ENCODE measurements at regions not wholly inside any gene's neighbourhood (a gene's known extent, or its start where the extent isn't known, plus 50 kb on each side); places are given as distances from the start of the nearest gene placed in this dataset.
"Not testable (repeated sequence)": the region's sequence is repeated elsewhere in the genome, so short reads cannot be mapped to it uniquely, and the experiment has no call there.

DNA sequence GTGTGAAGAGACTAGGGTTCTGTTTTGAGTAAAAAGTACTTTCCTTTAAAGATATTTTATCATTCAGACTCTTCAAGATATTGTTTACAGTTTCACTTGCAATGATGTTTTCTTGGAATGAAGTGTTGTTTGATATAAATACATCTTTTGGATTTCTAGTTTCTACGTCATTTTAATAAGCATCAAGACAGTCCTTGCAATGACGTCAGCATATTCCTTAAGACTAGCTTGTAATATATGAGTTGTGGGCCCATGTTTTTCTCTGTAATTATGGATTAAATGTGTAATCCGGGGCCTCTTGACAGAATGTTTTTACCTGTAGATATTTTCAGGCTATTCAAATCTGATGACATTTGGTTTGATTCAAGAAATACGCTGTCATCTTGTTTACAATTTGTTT lies 66.1 kb downstream of the RBMX2 start:
- no peaks in the 10 kb centered on the region for H3K4me1 ChIP-seq (ENCODE audit: control insufficient read depth in 2 of 2, insufficient read depth in 2 of 2, low read length in 2 of 2)
- no peak for DNase-seq (ENCODE audit: low read depth in 6 of 9, low spot score in 9 of 9)

DNA sequence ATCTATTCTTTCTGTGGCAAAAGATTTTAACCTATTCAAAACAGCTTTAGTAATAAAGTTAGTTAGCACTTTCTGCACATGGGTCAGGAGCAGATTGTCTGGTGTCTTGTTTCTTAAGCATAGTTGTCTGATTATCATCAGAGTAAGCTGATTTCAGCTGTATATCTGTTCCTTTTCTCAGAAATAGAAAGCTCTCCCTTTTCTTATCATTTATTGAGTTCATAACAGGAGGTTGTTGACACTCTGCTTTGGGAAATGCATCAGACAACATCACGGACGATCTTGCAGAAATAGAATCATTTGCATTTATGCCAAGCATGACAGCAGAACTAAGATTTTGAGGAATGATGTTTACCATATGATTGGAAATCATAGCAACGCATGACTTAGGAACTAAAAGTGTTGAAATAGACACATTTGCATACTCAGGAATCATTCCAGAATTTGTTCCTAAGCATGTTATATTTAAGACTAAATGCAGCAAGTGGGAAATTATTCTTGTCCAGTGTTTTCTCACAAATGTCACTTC lies 66.7 kb downstream of the RBMX2 start:
- Histone ChIP-seq H3K27me3 (ENCODE audit: control insufficient read depth in 2 of 2, insufficient read depth in 1 of 2, low read length in 1 of 2) (no peaks in the 10 kb centered on the region), H3K27ac (ENCODE audit: low read depth in 1 of 2, low read length in 1 of 2) (no peak overlapping the region), H3K36me3 (ENCODE audit: control insufficient read depth in 2 of 2, insufficient read depth in 2 of 2, low read length in 1 of 2) (no peaks in the 10 kb centered on the region), H3K9me3 (ENCODE audit: control insufficient read depth in 2 of 2, insufficient read depth in 1 of 2, low read length in 1 of 2) (no peaks in the 10 kb centered on the region), H3K4me1 (ENCODE audit: control insufficient read depth in 2 of 2, insufficient read depth in 2 of 2, low read length in 2 of 2) (no peaks in the 10 kb centered on the region), H3K4me3 (ENCODE audit: low read length in 2 of 2) (no peak overlapping the region)
- 92% methylated on average over 3 of the region's 3 CpGs for WGBS
- DNase-seq (ENCODE audit: low read depth in 6 of 9, low spot score in 9 of 9): no peak

More for the DNA sequence above, 66.1 kb downstream of the RBMX2 start:
- H3K27ac ChIP-seq (ENCODE audit: low read depth in 1 of 2, low read length in 1 of 2): no peak overlapping the region
- no peaks in the 10 kb centered on the region for H3K9me3 ChIP-seq (ENCODE audit: control insufficient read depth in 2 of 2, insufficient read depth in 1 of 2, low read length in 1 of 2)
- no peak overlapping the region for H3K4me3 ChIP-seq (ENCODE audit: low read length in 2 of 2)
- H3K36me3 ChIP-seq (ENCODE audit: control insufficient read depth in 2 of 2, insufficient read depth in 2 of 2, low read length in 1 of 2): no peaks in the 10 kb centered on the region
- 90% methylated on average over 4 of the region's 4 CpGs for WGBS
- no peaks in the 10 kb centered on the region for H3K27me3 ChIP-seq (ENCODE audit: control insufficient read depth in 2 of 2, insufficient read depth in 1 of 2, low read length in 1 of 2)

DNA sequence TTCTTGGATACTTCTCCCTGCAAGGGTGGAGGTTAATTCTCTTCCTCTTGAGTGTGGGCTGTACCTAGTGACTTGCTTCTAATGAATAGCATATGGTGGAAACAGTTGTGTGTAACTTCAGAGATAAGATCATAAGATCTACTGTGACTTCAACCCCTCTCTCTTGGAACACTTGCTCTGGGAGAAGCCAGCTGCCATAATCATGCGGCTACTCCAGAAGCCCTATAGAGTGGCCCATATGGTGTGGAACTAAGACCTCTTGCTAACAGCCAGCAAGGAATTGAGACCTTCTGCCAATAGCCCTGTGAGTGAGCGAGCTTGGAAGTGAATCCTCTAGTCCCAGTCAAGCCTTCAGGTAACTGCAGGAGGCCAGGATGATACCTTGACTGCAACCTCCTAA lies 81.1 kb downstream of the RBMX2 start:
- no peaks in the 10 kb centered on the region for H3K9me3 ChIP-seq (ENCODE audit: control insufficient read depth in 2 of 2, insufficient read depth in 1 of 2, low read length in 1 of 2)
- 90% methylated on average over 2 of the region's 2 CpGs for WGBS
- DNase-seq (ENCODE audit: low read depth in 6 of 9, low spot score in 9 of 9): no peak
- no peaks in the 10 kb centered on the region for H3K4me1 ChIP-seq (ENCODE audit: control insufficient read depth in 2 of 2, insufficient read depth in 2 of 2, low read length in 2 of 2)
- no peaks in the 10 kb centered on the region for H3K27me3 ChIP-seq (ENCODE audit: control insufficient read depth in 2 of 2, insufficient read depth in 1 of 2, low read length in 1 of 2)
- no peaks in the 10 kb centered on the region for H3K36me3 ChIP-seq (ENCODE audit: control insufficient read depth in 2 of 2, insufficient read depth in 2 of 2, low read length in 1 of 2)
- H3K27ac ChIP-seq (ENCODE audit: low read depth in 1 of 2, low read length in 1 of 2): no peak overlapping the region
- no peak overlapping the region for H3K4me3 ChIP-seq (ENCODE audit: low read length in 2 of 2)

DNA sequence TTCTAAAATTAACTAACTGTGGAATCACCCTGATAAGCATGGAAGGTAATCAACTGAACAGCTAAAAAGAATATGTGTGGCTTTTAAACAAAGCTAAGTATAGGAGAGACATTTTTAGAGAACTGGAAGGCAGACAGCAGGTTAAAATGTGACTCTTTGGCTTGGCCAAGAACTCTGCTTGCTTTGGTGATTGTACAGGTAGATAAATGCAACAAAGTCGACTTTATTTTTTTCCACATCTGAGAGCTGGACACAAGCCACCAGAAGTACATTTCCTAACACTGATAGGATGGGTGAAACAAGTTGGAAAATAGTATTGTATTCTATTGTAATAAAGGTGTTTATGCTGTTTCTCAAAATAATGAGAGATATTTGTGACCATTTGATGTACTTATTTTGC lies 84.1 kb downstream of the RBMX2 start:
- Histone ChIP-seq H3K4me3 (ENCODE audit: low read length in 2 of 2) (no peak overlapping the region), H3K4me1 (ENCODE audit: control insufficient read depth in 2 of 2, insufficient read depth in 2 of 2, low read length in 2 of 2) (no peaks in the 10 kb centered on the region), H3K9me3 (ENCODE audit: control insufficient read depth in 2 of 2, insufficient read depth in 1 of 2, low read length in 1 of 2) (no peaks in the 10 kb centered on the region), H3K36me3 (ENCODE audit: control insufficient read depth in 2 of 2, insufficient read depth in 2 of 2, low read length in 1 of 2) (no peaks in the 10 kb centered on the region), H3K27me3 (ENCODE audit: control insufficient read depth in 2 of 2, insufficient read depth in 1 of 2, low read length in 1 of 2) (no peaks in the 10 kb centered on the region), H3K27ac (ENCODE audit: low read depth in 1 of 2, low read length in 1 of 2) (no peak overlapping the region)
- 79% methylated on average over 1 of the region's 1 CpG for WGBS
- no peak for DNase-seq (ENCODE audit: low read depth in 6 of 9, low spot score in 9 of 9)

DNA sequence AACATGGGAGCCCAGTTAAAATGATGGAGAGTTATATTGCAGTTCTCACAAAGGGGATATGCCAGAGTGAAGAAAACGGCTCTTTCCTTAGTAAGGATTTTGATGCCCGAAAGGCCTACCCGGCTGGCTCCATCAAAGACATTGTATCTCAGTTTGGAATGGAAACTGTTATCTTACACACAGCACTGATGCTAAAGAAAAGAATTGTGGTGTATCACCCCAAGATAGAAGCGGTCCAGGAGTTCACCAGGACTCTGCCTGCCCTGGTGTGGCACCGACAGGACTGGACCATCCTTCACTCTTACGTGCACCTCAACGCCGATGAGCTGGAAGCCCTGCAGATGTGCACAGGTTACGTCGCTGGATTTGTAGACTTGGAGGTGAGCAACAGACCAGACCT lies 93.7 kb downstream of the RBMX2 start:
- not testable (repeated sequence) for H3K4me1 ChIP-seq (ENCODE audit: control insufficient read depth in 2 of 2, insufficient read depth in 2 of 2, low read length in 2 of 2); H3K36me3 ChIP-seq (ENCODE audit: control insufficient read depth in 2 of 2, insufficient read depth in 2 of 2, low read length in 1 of 2); H3K27ac ChIP-seq (ENCODE audit: low read depth in 1 of 2, low read length in 1 of 2); H3K9me3 ChIP-seq (ENCODE audit: control insufficient read depth in 2 of 2, insufficient read depth in 1 of 2, low read length in 1 of 2); H3K27me3 ChIP-seq (ENCODE audit: control insufficient read depth in 2 of 2, insufficient read depth in 1 of 2, low read length in 1 of 2); H3K4me3 ChIP-seq (ENCODE audit: low read length in 2 of 2); DNase-seq (ENCODE audit: low read depth in 6 of 9, low spot score in 9 of 9)
- WGBS: 97% methylated on average over 10 of the region's 10 CpGs

DNA sequence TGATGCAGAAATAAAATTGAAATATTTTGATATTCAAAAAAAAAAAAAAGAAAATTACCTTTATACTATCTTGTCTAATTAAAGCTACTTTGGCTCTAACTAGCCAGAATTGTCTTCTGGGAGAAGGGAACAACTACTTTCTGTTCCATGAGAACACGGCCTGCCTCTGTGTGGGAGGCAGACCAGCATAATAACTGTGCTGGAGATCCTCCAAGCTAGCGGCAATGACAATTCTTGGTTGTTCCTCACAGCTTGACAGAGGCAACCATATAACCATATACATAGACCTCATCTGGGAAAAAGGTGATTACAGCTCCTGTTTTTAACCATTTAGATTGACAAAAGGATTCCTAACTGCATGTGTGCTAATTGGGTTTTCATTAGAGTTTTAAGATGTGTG lies 95.7 kb downstream of the RBMX2 start:
- 92% methylated on average over 2 of the region's 2 CpGs for WGBS
- no peak for DNase-seq (ENCODE audit: low read depth in 6 of 9, low spot score in 9 of 9)
- H3K27ac ChIP-seq (ENCODE audit: low read depth in 1 of 2, low read length in 1 of 2): no peak overlapping the region
- H3K9me3 ChIP-seq (ENCODE audit: control insufficient read depth in 2 of 2, insufficient read depth in 1 of 2, low read length in 1 of 2): no peaks in the 10 kb centered on the region
- no peak overlapping the region for H3K4me3 ChIP-seq (ENCODE audit: low read length in 2 of 2)
- no peaks in the 10 kb centered on the region for H3K4me1 ChIP-seq (ENCODE audit: control insufficient read depth in 2 of 2, insufficient read depth in 2 of 2, low read length in 2 of 2)
- H3K27me3 ChIP-seq (ENCODE audit: control insufficient read depth in 2 of 2, insufficient read depth in 1 of 2, low read length in 1 of 2): no peaks in the 10 kb centered on the region
- no peaks in the 10 kb centered on the region for H3K36me3 ChIP-seq (ENCODE audit: control insufficient read depth in 2 of 2, insufficient read depth in 2 of 2, low read length in 1 of 2)

DNA sequence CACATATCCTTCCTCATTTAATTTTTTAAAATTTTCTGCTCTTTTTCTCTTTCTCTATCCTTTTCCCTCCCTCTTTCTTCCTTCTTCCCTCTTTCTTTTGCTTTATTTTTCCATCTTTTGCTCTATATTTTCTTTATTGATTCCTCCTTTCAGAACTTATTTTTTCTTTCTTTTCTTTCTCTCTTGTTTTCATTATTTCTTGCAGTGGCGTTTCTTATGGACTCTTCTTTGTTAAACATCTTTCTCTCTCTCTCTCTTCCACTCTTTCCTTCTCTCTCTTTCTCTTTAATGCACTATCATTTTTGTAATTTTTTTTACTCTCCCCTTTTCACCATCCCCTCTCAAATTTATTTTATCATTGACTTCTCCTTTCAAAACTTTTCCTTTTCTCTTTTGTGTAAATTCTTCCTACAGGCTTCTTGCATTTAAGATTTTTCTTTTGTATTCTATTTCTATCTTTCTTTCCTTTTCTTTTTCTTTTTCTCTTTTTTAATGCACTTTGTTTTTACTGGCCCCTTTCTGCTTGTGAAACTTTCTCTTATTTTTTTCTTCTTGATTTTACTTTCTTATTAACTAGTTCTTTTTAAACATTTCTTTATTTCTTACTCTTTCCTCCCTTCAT lies 97.0 kb downstream of the RBMX2 start:
- Histone ChIP-seq H3K27ac (ENCODE audit: low read depth in 1 of 2, low read length in 1 of 2) (no peak overlapping the region), H3K36me3 (ENCODE audit: control insufficient read depth in 2 of 2, insufficient read depth in 2 of 2, low read length in 1 of 2) (no peaks in the 10 kb centered on the region), H3K4me3 (ENCODE audit: low read length in 2 of 2) (no peak overlapping the region), H3K4me1 (ENCODE audit: control insufficient read depth in 2 of 2, insufficient read depth in 2 of 2, low read length in 2 of 2) (no peaks in the 10 kb centered on the region), H3K27me3 (ENCODE audit: control insufficient read depth in 2 of 2, insufficient read depth in 1 of 2, low read length in 1 of 2) (no peaks in the 10 kb centered on the region), H3K9me3 (ENCODE audit: control insufficient read depth in 2 of 2, insufficient read depth in 1 of 2, low read length in 1 of 2) (no peaks in the 10 kb centered on the region)
- DNase-seq (ENCODE audit: low read depth in 6 of 9, low spot score in 9 of 9): no peak
- WGBS: 100% methylated on average over 1 of the region's 1 CpG

DNA sequence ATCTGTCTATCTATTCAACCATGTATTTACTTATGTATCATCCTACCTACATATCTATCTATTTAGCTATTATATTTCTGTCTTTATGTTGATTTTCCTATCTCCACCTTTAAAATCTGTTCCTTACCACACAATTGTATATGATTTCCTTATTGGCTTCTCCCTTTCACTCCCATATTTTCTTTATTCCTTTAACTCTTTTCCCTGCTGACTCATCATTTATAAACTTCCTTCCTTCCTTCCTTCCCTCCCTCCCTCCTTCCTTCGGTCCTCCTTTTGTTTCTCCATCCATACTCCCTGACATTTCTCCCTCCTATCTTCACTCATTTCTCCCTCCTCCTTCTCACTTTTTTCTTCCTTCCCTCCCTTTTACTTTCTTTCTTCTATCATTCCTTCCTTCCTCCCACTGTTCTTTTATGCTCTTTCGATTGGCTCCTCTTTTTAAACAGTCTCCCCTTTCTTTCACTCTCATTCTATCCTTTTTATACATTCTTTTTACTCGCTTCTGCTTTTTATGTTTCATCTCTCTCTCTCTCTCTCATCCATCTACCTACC lies 100.3 kb downstream of the RBMX2 start:
- Histone ChIP-seq H3K27ac (ENCODE audit: low read depth in 1 of 2, low read length in 1 of 2) (no peak overlapping the region), H3K4me1 (ENCODE audit: control insufficient read depth in 2 of 2, insufficient read depth in 2 of 2, low read length in 2 of 2) (no peaks in the 10 kb centered on the region), H3K4me3 (ENCODE audit: low read length in 2 of 2) (no peak overlapping the region), H3K36me3 (ENCODE audit: control insufficient read depth in 2 of 2, insufficient read depth in 2 of 2, low read length in 1 of 2) (no peaks in the 10 kb centered on the region), H3K9me3 (ENCODE audit: control insufficient read depth in 2 of 2, insufficient read depth in 1 of 2, low read length in 1 of 2) (no peaks in the 10 kb centered on the region), H3K27me3 (ENCODE audit: control insufficient read depth in 2 of 2, insufficient read depth in 1 of 2, low read length in 1 of 2) (no peaks in the 10 kb centered on the region)
- DNase-seq (ENCODE audit: low read depth in 6 of 9, low spot score in 9 of 9): no peak
- WGBS: 87% methylated on average over 3 of the region's 3 CpGs

DNA sequence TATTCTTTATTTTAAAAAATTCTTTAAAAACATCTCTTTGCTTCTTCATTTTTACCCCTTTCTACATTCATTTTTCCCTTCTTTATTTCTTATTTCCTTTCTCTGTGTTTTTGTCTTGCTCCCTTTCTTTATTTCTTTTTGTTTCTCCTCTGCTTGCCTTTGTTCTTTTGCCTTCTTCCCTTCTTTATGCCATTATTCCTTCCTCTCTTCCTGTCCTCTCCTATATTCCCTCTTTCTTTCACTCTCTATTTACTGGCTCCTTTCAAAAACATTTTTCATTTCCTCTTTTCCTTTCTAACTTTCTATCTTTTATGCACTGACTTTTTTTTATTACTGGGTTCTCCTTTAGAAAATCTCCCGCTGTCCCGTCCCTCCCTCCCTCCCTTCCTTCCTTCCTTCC lies 102.2 kb downstream of the RBMX2 start:
- H3K4me3 ChIP-seq (ENCODE audit: low read length in 2 of 2): no peak overlapping the region
- H3K27ac ChIP-seq (ENCODE audit: low read depth in 1 of 2, low read length in 1 of 2): no peak overlapping the region
- 81% methylated on average over 2 of the region's 2 CpGs for WGBS
- H3K9me3 ChIP-seq (ENCODE audit: control insufficient read depth in 2 of 2, insufficient read depth in 1 of 2, low read length in 1 of 2): no peaks in the 10 kb centered on the region
- no peaks in the 10 kb centered on the region for H3K4me1 ChIP-seq (ENCODE audit: control insufficient read depth in 2 of 2, insufficient read depth in 2 of 2, low read length in 2 of 2)
- no peaks in the 10 kb centered on the region for H3K27me3 ChIP-seq (ENCODE audit: control insufficient read depth in 2 of 2, insufficient read depth in 1 of 2, low read length in 1 of 2)
- no peak for DNase-seq (ENCODE audit: low read depth in 6 of 9, low spot score in 9 of 9)
- H3K36me3 ChIP-seq (ENCODE audit: control insufficient read depth in 2 of 2, insufficient read depth in 2 of 2, low read length in 1 of 2): no peaks in the 10 kb centered on the region
